HG03095 (cell line): ENCODE measurements at regions not wholly inside any gene's neighbourhood (a gene's known extent, or its start where the extent isn't known, plus 50 kb on each side); places are given as distances from the start of the nearest gene placed in this dataset.
"Not testable (repeated sequence)": the region's sequence is repeated elsewhere in the genome, so short reads cannot be mapped to it uniquely, and the experiment has no call there.

ENCODE experiments used
- ATAC-seq: cut with Tn5 transposase; IDR thresholded peaks from one replicate; pipeline ENCODE4 v1.9.1; 2021; ENCODE audit warnings: moderate library complexity; ENCODE audit not compliant: unreplicated experiment

DNA sequence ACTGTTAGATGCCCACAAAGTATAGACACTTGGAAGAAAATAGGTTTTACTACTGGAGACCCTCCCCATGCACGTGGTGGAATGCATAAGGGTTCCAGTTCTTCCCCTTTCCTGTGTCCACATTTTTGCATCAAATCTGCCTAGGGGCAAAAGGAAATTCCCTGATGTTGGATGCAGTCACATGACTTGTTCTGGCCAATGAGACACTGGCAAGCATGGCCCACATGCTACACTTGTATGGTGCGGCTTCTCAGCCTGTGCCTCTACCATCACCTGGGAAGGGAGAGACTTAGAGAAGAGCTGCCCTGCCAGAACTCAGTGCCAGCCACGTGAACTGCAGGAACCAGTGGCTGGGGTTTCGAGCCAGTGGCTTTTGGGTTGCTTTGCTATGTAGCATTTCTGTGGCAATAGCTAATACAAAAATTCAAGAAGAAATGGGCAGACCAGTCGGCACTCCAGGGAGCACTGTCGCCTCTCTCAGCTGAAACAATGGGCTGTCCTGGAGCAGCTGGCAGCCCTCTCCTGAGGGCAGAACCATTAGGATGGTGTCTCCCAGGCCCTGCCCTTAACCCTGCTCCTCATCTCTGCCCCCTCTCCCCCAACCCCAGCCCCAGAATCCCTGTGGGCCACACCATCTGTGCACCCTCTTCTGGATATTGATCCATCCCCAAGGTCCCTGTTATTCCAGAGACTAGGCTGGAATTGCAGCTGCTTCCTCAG is 634.0 kb downstream of the UQCRFS1 start:
- no peak for ATAC-seq

DNA sequence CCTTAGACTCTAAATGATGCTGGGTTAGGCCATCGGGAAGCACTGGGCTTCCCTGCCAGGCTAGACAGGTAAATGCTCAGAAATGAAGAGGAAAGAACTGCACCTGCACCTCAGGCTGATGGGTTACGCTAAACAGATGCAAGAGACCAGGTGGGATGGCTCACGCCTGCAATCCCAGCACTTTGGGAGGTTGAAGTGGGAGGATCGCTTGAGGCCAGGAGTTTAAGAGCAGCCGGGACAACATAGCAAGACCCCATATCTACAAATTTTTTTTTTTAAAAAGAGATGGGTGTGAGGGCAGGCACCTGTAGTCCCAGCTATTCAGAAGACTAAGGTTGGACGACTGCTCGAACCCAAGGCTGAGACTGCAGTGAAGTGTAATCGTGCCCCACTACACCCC is 634.7 kb downstream of the UQCRFS1 start:
- ATAC-seq = no peak

DNA sequence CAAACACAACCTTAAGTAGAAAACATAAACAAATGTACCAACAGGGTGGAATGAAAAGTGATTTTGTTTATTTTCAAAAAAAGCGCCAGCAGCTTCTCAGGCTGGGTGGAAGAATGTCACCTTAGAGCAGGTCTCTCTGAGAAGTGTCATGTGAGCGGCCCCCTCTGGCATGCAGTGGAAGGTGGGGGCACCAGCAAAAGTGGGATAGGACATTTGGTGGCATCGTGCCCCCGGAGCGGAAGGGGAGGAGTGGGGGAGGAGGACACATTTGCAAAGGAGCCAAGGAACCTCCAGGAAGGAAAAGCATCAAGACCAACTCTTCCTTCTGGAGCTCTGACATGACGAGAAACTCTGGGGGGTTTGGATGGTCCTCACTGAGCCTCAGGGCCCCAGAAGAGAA is 635.3 kb downstream of the UQCRFS1 start:
- ATAC-seq = no peak

DNA sequence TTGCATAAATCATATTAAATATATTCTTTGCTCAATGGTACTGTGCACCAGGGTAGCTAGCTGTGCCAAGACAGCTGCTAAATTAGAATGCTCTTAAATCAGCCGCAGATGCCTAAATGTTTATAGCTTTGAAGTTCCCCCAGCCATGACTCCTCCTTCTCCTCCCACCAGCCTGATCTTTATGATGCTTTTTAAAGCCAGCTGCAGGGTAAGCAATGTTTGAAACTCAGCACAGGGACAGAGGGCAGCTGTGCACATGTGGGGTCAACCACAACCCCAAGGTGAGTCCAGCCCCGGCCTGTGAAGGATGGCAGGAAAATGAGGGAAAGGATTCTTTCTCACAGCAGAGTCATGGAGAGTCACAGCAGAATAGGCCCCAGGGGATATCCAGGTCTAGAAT is 635.7 kb downstream of the UQCRFS1 start:
- ATAC-seq = no peak

DNA sequence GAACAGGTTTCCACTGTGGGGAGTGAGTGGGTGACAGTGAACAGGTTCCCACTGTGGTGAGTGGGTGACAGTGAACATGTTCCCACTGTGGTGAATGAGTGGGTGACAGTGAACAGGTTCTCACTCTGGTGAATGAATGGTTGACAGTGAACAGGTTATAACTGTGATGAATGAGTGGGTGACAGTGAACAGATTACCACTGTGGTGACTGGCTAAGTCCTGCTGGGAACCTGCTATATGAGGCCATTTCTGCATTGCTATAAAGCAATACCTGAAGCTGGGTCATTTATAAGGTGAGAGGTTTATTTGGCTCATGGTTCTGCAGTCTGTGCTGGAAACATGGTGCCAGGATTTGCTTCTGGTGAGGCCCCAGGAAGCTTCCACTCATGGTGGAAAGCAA is 637.1 kb downstream of the UQCRFS1 start:
- no peak for ATAC-seq

DNA sequence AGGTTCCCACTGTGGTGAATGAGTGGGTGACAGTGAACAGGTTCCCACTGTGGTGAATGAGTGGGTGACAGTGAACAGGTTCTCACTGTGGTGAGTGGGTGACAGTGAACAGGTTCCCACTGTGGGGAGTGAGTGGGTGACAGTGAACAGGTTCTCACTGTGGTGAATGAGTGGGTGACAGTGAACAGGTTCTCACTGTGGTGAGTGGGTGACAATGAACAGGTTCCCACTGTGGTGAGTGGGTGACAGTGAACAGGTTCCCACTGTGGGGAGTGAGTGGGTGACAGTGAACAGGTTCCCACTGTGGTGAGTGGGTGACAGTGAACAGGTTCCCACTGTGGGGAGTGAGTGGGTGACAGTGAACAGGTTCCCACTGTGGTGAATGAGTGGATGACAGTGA is 637.6 kb downstream of the UQCRFS1 start:
- ATAC-seq = not testable (repeated sequence)

DNA sequence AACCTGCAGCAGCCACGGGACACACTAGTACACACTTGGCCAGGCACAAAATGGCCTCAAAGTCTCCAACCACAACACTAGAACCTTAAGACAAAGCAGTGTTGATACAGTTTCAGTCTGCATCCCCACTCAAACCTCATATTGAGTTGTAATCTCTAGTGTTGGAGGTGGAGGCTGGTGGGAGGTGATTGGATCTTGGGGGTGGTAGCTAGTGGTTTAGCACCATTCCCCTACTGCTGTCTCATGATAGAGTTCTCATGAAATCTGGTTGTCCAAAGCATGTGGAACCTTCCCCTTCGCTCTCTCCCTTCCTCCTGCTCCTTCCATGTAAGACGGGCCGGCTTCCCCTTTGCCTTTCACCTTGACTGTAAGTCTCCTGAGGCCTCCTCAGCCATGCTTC is 638.7 kb downstream of the UQCRFS1 start:
- no peak for ATAC-seq

DNA sequence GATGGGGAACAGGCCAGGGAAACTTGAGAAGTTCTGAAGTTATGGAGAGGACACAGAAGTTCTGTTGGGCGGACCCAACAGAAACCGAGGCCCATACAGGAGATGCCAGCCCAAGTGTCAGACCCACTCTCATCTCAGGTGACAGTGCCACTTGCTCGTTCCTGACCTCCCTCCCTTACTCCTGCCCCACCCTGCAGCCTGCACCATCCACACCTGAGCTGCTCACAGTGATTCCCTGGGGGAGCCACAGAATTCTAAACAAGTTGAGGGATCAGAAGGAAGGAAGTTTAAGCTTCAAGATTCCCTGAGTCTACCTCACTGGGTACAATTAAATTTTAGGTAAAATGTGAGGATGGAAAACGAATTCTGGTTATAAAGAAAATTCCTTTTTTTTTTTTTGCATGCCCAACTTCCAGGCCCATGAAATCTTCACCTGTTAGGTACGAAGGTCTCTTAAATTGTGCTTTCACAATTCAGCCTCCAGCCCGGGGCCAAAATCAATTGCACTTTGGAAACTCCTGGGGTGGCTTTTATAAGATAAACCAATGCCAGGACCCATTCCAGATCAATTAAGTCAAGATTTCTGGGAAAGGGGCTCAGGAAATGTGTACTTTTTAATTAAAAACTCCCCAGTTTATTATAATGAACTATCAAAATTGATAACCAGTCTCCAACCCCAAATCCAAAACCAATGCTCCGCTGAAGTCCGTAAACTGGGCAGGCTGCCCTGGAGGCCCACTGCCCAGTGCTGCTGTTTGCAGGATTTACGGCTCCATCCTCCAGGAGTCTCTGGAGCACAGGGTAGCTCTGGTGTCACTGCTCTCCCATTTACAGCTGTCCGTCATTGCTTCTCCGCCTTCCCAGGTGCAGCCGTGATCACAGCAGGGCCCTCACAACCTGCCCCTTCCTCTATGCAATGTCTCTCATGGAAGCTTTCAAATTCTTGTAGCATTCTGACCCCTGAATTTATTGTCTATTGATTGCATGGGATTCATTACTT is 643.5 kb downstream of the UQCRFS1 start:
- ATAC-seq = no peak

DNA sequence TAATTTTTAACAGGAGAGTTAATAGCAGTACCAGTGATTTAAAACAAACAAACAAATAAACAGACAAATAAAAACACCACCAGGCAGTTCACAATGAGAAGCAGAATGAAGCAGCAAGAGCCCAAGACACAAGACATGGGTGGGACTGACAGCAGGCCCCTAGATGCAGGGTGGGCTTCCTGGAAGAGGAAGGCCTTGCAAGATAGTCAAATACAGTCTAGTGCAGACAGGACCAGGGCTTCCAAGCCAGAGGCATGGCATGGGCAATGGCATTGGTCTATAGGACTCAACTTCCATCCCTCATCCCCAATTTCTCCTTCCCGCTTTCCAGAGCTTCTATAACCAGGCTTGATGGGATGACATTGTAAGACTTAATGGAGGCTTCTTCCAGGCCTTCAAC is 645.1 kb downstream of the UQCRFS1 start:
- ATAC-seq = no peak

DNA sequence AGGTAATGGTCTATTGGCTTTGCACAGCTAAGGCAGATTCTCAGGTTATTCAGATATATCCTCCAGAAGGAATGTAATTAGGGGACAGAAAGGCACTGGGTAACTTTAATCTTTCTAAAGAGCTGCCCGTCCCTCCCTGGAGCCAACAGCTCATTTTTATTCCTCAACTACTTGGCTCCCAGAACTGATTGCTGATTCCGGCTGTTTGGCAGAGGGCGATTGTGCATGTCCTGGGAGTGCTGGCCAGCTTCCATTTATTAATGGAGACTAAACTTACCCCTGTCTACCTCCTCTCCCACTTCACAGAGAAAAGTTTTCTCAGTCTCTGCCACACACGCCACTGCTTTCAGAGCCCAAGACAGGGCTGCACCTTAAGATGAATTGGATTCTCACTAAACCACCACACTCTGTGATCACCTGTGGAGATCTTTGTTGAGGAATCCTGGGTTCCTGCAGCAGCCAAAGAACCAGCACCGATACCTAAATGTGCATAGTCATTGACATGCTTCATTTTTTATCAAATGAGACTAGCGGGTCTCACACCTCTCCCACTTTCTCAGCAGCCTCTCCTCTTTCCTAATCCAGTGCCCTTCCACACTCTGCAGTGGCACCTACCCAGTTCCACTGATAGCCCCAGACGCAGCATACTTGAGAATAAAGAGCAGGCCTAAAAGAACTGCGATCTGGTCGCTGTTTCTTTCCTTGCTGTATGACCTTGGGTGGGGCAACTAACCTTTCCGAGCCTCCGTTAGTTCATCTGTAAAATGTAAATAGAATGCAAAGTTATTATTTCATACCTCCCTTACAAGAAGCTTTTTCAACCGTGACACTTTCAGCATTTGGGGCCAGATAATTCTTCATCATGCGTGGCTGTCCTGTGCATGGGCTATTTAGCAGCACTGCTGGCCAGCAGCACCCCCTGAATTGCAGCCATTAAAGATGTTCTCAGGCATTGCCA is 648.7 kb downstream of the UQCRFS1 start:
- ATAC-seq = no peak

DNA sequence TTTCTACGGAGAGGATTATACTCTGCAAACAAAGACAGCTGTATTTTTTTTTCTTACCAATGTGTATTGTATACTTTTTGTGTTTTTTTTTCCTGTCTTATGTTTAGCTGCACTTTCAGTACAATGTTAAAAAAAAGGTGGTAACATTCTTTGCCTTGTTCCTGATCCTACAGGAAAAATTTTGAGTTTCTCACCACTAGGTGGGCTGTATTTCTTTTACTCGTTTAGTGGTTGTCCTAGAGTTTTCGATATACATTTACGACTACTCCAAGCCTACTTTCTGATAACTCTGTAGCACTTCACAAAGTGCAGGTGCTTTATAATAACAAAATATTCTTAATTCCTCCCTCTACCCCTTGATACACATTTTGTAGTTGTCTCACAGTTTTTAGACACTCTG is 652.2 kb downstream of the UQCRFS1 start:
- ATAC-seq = no peak

DNA sequence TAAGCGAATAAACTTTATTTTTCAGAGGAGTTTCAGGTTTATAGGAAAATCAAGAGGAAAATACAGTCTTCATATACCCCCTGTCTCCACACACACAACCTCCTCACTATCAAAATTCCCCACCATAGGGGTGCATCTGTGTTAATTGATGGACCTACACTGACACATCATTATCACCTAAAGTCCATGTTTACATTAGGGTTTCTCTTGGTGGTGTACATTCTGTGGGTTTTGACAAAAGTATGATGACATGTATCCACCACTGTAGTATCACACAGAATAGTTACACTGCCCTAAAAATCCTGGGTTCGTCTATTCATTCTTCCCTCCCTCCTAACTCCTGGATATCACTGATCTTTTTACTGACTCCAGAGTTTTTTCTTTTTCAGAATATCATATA is 654.2 kb downstream of the UQCRFS1 start:
- no peak for ATAC-seq

DNA sequence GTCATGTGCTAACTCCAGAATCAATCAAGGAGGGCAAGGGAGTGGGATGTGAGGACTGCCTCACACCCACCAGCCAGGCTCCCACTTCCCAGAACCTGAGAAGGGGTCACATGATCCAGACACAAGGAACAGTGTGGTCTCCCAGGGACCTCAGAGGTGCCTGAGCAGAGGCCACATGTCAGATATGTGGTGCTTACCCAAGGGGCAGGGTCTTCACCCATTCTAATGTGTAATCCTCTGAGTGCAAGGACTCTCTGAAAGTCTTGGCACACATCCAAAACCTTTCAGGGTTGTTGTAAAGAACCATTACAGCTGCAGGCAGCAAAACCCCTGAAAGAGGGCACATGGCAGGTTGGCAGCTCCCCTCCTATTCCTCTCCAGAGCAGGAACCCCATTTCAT is 656.6 kb downstream of the UQCRFS1 start:
- no peak for ATAC-seq

DNA sequence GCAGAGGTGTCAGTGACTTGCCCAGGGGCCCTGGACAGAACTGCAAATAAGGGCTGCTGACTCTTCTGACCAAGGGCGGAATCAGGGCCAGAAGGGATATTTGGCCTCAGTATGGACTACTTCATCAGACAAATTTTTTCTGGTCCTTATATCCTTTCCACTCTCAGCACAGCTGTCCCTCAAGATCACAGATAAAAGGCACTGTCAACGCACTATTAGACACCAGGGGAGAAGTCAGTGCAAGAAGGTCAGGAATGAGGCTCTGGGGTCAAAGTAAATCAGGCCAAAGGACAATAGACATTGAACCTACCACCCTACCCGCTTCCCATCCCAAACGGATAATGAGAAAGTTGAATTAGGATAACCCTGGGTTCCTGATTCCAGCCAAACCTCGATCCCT is 657.6 kb downstream of the UQCRFS1 start:
- ATAC-seq = no peak

DNA sequence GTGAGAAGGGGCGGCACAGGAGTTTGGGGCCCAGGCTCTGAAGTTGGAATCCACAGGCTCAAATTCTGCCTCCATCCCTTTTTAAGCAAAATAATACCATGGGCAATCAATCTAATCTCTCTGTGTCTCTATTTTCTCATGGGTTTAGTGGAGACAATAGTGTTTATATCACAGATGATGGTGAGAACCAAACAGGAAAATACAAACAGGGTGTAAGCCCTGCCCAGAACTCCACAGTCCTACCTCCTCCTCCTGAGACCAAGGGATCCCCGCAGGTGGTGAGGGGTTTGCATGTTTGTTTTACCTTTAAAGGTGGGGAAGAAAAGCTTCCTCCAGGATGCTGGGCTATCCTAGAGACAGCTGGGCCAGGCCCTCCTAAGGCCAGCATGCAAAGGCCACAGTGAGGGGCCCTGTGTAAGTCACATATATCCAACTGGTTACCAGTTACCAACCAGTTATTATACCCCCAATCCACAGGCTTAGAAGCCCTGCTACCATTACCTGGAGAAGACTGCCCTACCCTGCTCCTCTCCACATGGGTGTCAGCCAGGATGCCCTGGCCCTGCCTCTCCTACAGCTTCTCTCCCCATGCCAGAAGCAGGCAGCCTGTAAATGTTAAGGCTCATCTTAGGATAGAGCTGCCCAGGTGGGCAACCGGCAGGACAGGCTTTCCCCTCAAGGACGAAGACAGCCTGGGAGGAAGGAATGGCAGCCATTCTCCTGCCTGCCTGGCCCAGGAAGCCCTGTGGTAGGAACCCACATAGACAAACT is 658.4 kb downstream of the UQCRFS1 start:
- no peak for ATAC-seq

DNA sequence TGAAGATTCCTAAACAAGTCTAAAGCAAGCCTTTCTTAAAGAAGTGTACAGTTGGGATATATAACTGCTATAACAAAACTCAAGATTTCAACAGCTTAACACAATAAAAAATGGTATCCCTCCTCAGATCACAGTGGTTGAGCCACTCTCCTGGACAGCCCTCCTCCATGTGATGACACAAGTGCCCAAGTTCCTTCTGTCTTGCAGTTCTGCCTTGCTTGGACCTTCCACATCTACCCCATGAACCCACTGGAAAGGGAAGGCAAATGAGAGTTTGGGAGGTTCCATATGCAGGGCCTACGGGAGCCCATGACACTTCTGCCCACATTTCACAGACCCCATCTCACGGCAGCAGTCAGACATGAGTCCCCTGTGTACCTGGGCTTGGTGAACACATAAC is 659.2 kb downstream of the UQCRFS1 start:
- no peak for ATAC-seq

DNA sequence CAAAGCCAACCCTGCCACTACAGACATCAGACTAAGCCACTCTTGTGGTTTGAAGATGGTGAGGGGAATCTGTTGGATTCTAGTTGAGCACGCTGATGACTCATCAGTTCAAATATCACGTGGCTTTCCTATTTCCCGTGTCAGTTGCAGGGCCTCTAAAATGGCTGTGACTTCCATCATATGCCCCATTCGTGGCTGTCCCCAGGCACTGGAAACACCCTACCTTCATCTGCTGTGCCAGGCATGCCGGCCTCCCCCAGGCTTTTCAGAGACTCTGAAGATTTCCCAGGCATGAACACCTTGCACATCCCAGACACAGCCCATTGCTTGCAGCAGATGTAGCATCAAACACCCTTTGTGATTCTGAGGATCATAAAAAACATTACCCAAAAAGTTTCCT is 659.9 kb downstream of the UQCRFS1 start:
- no peak for ATAC-seq

DNA sequence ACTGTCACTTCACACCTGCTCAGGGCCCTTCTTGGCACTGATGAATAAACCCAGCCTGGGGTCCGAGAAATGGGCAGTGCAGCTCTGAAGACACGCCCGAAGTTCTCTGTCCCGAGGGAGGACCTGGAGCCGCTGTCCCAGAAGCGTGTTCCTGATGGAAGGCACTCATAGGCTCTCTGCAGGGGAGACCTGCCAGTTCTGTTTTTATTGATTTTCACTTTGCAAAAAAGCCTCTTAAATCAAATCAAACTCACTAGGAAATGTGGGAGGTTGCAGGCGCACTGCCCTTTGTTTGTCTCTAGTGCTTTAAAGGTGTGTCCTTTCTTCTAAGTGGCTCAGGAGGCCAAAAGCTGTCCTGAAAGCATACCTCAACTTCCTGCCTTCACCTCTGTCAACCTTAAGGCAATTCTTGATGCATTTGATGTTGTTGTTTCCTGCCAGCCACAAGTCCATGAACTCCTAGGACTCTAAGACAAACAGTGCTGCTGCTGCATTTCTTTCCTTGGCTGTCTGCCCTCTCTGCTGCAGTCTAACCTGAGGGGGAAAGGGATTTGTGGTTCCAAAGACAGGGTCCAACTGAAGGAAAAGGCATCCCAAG is 663.2 kb downstream of the UQCRFS1 start:
- no peak for ATAC-seq

DNA sequence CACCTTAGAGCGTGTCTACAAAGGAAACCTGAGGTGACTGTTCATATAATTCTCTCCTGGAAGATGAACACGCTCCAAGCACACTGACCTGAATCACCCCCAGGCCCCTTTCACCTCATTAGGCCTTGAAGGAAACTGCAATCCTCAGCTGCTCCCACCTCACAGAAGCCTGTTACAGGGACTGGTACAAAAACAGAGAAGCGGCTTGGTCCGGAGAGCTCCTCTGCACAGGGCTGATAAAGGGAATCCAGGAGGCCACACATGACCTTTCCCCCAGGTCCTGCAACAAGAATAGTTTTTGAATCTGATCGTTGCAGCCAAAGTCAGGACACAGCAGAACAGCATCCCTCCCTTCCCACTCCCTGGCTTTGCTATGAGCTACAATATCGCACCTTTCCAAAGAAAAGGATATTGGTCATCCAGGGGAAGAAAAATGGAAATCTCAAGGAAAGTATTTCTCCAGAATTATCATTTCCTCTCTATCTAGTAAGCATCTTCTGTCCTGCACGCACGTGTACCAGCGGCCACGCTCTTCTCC is 666.7 kb downstream of the UQCRFS1 start:
- ATAC-seq = no peak

DNA sequence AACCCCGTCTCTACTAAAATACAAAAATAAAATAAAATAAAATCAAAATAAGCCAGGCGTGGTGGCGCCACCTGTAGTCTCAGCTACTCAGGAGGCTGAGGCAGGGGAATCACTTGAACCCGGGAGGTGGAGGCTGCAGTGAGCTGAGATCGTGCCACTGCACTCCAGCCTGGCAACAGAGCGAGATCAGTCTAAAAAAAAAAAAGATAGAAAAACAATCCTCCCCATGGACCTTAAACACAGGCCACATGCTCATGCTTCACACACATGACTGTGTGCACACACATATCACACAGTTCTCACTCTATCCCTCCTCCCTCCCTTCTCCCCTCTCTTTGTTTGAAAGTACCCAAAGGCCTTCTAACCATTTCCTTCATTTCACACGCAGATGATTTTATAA is 667.6 kb downstream of the UQCRFS1 start:
- ATAC-seq = not testable (repeated sequence)
